GM12873 (cell line): ENCODE measurements at regions not wholly inside any gene's neighbourhood (a gene's known extent, or its start where the extent isn't known, plus 50 kb on each side); places are given as distances from the start of the nearest gene placed in this dataset.

Source experiments
- TF ChIP-seq, protein P1 (sequence below): IDR thresholded peaks from 2 replicates; pipeline ENCODE4 v1.5.1; 2012; ENCODE audit warnings: low read depth, mild to moderate bottlenecking, moderate library complexity, low read length, control low read depth; ENCODE audit not compliant: insufficient read depth; ENCODE audit errors: missing control alignments

DNA sequence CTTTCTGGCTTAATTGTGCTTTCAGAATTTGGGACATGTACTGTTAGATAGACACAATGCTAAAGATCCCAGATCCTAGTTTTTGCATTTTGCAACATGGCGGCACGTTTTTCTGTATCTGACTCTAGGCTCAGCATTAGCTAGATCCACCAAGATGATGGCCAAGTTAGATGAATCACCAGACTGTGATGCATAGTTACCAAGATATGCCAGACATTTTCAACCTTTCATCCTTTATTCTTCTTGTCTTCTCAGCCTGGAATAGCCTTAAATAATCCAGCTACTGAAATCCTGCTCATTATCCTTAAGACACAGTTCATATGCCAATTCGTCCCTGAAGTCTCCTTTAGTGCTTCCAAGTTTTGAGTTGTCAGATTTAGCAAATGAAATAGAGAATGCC, 144.9 kb upstream of the CRY1 start:
- TF ChIP-seq, protein P1, sequence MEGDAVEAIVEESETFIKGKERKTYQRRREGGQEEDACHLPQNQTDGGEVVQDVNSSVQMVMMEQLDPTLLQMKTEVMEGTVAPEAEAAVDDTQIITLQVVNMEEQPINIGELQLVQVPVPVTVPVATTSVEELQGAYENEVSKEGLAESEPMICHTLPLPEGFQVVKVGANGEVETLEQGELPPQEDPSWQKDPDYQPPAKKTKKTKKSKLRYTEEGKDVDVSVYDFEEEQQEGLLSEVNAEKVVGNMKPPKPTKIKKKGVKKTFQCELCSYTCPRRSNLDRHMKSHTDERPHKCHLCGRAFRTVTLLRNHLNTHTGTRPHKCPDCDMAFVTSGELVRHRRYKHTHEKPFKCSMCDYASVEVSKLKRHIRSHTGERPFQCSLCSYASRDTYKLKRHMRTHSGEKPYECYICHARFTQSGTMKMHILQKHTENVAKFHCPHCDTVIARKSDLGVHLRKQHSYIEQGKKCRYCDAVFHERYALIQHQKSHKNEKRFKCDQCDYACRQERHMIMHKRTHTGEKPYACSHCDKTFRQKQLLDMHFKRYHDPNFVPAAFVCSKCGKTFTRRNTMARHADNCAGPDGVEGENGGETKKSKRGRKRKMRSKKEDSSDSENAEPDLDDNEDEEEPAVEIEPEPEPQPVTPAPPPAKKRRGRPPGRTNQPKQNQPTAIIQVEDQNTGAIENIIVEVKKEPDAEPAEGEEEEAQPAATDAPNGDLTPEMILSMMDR = no peak

DNA sequence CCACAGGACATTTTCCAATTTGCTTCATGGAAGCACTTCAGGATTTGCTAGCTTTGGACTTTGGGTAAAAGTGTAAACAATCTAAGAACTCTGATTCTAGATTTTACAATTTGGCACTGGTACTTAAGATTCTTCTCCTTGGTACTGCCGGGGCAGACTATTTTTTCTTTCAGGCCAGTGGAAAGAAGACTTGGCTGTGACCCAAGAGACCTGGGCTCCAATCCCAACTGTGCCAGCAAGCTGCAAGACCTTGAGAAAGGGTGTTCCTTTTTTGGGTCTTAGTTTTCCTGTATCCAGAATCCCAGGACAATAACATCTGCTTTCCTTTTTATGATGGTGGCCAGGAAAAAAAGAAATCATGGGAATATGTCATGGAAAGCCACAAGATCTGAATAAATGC, 148.1 kb upstream of the CRY1 start:
- TF ChIP-seq, protein P1 = no peak

DNA sequence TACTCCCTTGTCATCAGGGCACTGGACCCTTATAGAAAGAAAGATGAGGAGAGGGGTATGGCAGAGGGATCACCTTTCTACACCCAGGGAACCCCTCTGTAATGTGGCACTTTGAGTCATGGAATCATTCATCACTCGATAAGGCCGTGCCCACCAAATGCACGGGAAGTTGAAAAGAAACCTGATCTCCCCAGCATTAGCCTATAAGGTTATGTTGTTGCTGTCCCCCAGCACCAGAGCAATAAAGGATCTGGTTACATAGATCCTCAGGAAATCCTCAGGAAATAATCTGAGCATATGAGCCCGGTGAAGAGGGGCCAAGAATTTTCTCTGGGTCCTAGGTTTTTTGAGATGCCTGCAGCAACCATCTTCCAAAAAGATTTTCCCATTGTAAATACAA, 148.8 kb upstream of the CRY1 start:
- TF ChIP-seq, protein P1 = no peak

DNA sequence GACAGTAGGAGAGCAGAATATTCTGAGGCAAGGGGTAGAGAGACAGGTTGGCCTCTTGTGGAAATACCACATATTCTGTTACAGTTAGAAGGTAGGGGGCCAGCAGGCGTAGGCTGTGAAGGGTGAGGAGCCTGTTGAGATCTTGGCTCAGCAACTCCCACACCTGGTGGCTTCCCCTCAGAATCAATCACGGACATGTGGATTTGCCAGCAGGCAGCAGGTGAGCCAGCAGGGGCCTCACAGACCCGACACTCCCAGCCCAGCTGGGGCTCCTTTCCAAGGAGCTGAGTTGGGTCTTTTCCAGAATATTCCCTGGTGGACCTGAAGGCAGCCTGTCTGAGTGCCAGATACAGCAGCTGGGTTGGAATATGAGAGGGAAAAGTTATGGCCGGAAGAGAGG, 150.0 kb upstream of the CRY1 start:
- TF ChIP-seq, protein P1 = no peak

DNA sequence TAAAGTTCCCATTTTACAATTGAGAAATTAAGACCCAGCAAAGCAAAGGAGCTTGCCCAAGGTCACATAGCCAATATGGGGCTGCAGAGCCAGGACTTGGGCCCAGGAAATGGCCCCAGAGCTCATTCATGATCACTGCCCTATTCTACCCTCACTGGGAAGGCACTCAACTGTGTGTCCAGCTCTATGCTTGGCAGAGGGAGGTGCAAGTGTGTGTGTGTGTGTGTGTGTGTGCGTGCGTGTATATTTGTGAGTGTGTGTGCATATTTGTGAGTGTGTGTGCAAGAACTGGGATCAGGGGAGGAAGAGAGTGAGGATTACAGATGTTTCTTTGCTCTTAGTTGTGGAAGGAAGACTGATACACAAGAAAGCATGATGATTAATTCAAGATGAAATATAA, 151.2 kb upstream of the CRY1 start:
- TF ChIP-seq, protein P1 = no peak

DNA sequence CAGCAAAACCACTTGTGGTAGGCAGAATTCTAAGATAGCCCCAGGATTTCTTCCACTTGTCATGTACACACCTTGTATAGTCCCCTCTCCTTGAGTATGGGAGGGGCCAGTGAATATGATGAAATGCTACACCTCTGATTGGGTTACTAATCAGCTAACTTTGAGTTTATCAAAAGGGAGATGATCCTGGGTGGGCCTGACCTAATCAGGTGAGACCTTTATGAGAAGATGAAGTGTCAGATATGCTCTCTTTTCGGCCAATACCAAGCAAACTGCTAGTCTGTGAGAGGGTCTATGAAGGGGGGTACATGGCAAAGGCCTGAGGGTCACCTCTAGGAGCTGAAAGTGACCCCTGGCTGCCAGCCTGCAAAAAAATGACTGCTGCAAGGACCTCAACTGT, 154.3 kb upstream of the CRY1 start:
- TF ChIP-seq, protein P1 = no peak

DNA sequence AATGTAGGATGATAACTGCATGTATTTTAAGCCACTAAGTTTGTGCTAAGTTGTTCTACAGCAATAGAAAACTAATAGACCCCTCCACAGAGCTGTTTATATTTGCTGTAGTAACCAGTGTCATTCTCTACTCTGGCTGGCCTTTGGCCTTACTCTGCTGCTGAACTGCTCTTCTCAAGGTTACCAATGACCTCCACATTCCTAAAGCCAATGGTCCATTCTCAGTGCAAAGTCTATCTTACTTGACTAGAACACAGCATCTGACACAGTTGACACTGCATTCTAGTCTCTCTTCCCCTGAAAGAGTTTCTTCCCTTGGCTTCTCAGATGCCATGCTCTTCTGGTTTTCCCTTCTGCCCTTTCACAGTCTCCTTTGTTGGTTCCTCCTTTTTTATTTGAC, 154.8 kb upstream of the CRY1 start:
- TF ChIP-seq, protein P1 = no peak

DNA sequence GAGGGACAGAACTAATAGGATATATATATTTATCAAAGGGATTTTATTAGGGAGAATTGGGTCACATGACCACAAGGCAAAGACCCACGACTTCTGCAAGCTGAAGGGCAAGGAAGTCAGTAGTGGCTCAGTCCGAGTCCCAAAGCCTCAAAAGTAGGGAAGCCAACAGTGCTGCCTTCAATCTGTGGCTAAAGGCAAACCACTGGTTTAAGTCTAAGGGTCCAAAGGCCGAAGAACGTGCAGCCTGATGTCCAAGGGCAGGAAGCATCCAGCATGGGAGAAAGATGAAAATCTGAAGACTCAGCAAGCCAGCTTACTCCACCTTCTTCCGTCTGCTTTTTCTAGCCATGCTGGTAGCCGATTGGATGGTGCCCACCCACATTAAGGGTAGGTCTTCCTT, 157.9 kb upstream of the CRY1 start:
- TF ChIP-seq, protein P1 = no peak
